ENCODE measurements at regions not wholly inside any gene's neighbourhood (a gene's known extent, or its start where the extent isn't known, plus 50 kb on each side); places are given as distances from the start of the nearest gene placed in this dataset.

GRCh38 chr3:34198309-34198708 is 399.9 kb downstream of the PDCD6IP start:
- no peak for TF ChIP-seq CTCF (IDR thresholded peaks at IDR 0.05; ENCODE audit: insufficient read depth, missing control alignments)
- no peak for FAIRE-seq
- no peak for DNase-seq (ENCODE audit: insufficient read length, low spot score)

- FAIRE-seq = no peak
- no peak for DNase-seq (ENCODE audit: insufficient read length, low spot score)
- TF ChIP-seq CTCF (IDR thresholded peaks at IDR 0.05; ENCODE audit: insufficient read depth, missing control alignments) = no peak
Observed at GRCh38 chr3:34200576-34200975, 402.1 kb downstream of the PDCD6IP start.

- no peak for TF ChIP-seq CTCF (IDR thresholded peaks at IDR 0.05; ENCODE audit: insufficient read depth, missing control alignments)
- DNase-seq (ENCODE audit: insufficient read length, low spot score) = no peak
- no peak for FAIRE-seq
Observed at GRCh38 chr3:34202975-34203374, 404.5 kb downstream of the PDCD6IP start.

- FAIRE-seq (no peak), DNase-seq (ENCODE audit: insufficient read length, low spot score) (no peak)
- TF ChIP-seq CTCF (IDR thresholded peaks at IDR 0.05; ENCODE audit: insufficient read depth, missing control alignments) = no peak
Observed at GRCh38 chr3:34203386-34203785, 405.0 kb downstream of the PDCD6IP start.

- FAIRE-seq (no peak), DNase-seq (ENCODE audit: insufficient read length, low spot score) (no peak)
- TF ChIP-seq CTCF (IDR thresholded peaks at IDR 0.05; ENCODE audit: insufficient read depth, missing control alignments) = no peak
Observed at GRCh38 chr3:34207002-34207401, 408.6 kb downstream of the PDCD6IP start.

- DNase-seq (ENCODE audit: insufficient read length, low spot score) (no peak), FAIRE-seq (no peak)
- TF ChIP-seq CTCF (IDR thresholded peaks at IDR 0.05; ENCODE audit: insufficient read depth, missing control alignments) = no peak
Observed at GRCh38 chr3:34207806-34208205, 409.4 kb downstream of the PDCD6IP start.

- FAIRE-seq = no peak
- no peak for TF ChIP-seq CTCF (IDR thresholded peaks at IDR 0.05; ENCODE audit: insufficient read depth, missing control alignments)
Observed at GRCh38 chr3:34212175-34212574, 413.7 kb downstream of the PDCD6IP start.

More at GRCh38 chr3:34212175-34212574, 413.7 kb downstream of the PDCD6IP start:
- DNase-seq (ENCODE audit: insufficient read length, low spot score) = no peak

Data from D721Med (cell line).